ENCODE measurements at regions not wholly inside any gene's neighbourhood (a gene's known extent, or its start where the extent isn't known, plus 50 kb on each side); places are given as distances from the start of the nearest gene placed in this dataset.
A peak's percentile ranks its signal among the peaks of the same experiment; 100 is the strongest.

DNA sequence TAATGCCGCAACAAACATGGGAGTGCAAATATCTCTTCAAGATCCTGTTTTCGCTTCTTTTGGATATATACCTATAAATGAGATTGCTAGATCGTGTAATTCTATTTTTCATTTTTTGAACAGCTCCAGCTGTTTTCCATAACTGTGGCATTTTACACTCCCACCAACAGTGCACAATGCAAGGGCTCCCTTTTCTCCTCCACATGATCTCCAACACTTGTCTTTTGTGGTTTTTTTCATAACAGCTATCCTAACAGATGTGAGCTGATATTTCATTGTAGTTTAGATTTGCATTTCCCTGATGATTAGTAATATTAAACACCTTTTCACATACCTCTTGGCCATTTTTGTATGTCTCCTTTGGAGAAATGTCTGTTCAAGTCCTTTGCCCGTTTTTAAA lies 58.6 kb upstream of the TJP1 start:
- no peaks in the 10 kb centered on the region for H3K9me3 Mint-ChIP-seq (ENCODE audit: unreplicated experiment)
- H3K36me3 Mint-ChIP-seq (ENCODE audit: unreplicated experiment), result no peaks in the 10 kb centered on the region

DNA sequence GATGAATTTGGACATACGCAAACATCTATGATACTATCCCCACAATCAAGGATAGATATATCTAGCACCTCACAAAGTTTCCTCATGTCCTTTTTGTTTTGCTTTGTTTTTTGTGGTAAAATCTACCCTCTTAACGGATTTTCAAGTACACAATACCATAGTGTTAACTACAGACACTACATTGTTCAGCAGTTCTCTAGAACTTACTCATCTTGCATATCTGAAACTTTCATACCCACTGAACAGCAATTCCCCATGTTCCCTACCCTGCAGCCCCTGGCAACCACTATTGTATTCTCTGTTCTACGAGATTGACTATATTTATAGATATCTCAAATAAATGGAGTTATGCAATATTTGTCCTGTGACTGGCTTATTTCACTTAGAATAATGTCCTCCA lies 58.1 kb upstream of the TJP1 start:
- Mint-ChIP-seq H3K4me3 (ENCODE audit: unreplicated experiment) (no peak overlapping the region), H3K4me1 (ENCODE audit: unreplicated experiment) (peaks cover 15% of the 10 kb centered on the region), H3K36me3 (ENCODE audit: unreplicated experiment) (no peaks in the 10 kb centered on the region), H3K9me3 (ENCODE audit: unreplicated experiment) (no peaks in the 10 kb centered on the region), H3K27me3 (ENCODE audit: unreplicated experiment) (no peaks in the 10 kb centered on the region), H3K27ac (ENCODE audit: unreplicated experiment) (no peak overlapping the region)
- no peak for DNase-seq (ENCODE audit: extremely low spot score, unreplicated experiment)
- TF ChIP-seq, protein P1, sequence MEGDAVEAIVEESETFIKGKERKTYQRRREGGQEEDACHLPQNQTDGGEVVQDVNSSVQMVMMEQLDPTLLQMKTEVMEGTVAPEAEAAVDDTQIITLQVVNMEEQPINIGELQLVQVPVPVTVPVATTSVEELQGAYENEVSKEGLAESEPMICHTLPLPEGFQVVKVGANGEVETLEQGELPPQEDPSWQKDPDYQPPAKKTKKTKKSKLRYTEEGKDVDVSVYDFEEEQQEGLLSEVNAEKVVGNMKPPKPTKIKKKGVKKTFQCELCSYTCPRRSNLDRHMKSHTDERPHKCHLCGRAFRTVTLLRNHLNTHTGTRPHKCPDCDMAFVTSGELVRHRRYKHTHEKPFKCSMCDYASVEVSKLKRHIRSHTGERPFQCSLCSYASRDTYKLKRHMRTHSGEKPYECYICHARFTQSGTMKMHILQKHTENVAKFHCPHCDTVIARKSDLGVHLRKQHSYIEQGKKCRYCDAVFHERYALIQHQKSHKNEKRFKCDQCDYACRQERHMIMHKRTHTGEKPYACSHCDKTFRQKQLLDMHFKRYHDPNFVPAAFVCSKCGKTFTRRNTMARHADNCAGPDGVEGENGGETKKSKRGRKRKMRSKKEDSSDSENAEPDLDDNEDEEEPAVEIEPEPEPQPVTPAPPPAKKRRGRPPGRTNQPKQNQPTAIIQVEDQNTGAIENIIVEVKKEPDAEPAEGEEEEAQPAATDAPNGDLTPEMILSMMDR (IDR thresholded peaks at IDR 0.05), result no peak

More for the DNA sequence above, 58.6 kb upstream of the TJP1 start:
- no peak for DNase-seq (ENCODE audit: extremely low spot score, unreplicated experiment)
- Mint-ChIP-seq H3K4me1 (ENCODE audit: unreplicated experiment) (peaks cover 20% of the 10 kb centered on the region), H3K27ac (ENCODE audit: unreplicated experiment) (no peak overlapping the region), H3K27me3 (ENCODE audit: unreplicated experiment) (no peaks in the 10 kb centered on the region), H3K4me3 (ENCODE audit: unreplicated experiment) (no peak overlapping the region)
- TF ChIP-seq, protein P1 (IDR thresholded peaks at IDR 0.05), result no peak

DNA sequence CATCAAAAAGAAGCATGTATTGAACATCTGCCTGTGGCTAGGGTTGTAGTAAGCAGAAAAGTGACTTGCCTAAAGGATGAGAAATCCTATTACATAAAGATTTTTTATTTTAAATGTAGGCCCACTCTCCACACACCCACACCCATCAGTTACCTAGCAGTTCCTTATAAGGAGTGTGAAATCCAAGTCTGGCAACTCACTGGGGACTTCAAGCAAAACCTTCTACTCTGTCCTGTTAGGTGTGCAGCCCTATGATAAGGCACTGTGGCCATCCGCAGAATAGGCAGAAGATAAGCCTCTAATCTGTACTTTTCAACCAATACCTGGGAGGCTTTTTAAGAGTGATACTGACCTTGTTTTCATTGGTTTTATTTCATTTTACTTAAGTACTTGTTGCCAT lies 52.7 kb upstream of the TJP1 start:
- Mint-ChIP-seq H3K27me3 (ENCODE audit: unreplicated experiment) (no peaks in the 10 kb centered on the region), H3K4me1 (ENCODE audit: unreplicated experiment) (peaks cover 20% of the 10 kb centered on the region), H3K36me3 (ENCODE audit: unreplicated experiment) (no peaks in the 10 kb centered on the region), H3K27ac (ENCODE audit: unreplicated experiment) (no peak overlapping the region), H3K9me3 (ENCODE audit: unreplicated experiment) (no peaks in the 10 kb centered on the region), H3K4me3 (ENCODE audit: unreplicated experiment) (no peak overlapping the region)
- DNase-seq (ENCODE audit: extremely low spot score, unreplicated experiment), result no peak
- TF ChIP-seq, protein P1 (IDR thresholded peaks at IDR 0.05), result no peak

DNA sequence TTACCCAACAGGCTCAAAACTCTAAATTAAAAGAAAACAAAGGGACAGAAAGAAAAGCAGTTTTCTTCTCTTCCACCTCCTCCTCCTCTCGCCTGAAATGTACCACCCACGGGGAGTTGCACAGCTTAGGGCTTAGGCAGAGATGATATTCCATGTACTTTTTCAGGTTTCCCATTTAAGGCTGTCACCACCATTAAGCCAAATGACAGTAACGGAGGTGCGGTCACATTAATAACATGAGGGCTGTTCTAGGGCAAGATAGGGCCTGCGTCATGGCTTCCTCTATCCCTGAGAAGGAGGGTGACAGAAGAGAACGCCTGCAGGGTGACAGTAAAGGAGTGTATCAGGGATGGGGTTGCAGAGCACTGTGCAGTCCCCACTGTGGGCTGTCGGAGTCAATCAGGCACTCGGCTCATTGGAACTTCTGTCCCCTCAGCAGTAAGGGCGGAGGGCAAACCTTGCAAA lies 51.7 kb upstream of the TJP1 start:
- H3K9me3 Mint-ChIP-seq (ENCODE audit: unreplicated experiment), result no peaks in the 10 kb centered on the region
- H3K27ac Mint-ChIP-seq (ENCODE audit: unreplicated experiment), result peak overlapping the region; percentile 53
- no peaks in the 10 kb centered on the region for H3K36me3 Mint-ChIP-seq (ENCODE audit: unreplicated experiment)
- H3K4me3 Mint-ChIP-seq (ENCODE audit: unreplicated experiment), result no peak overlapping the region
- H3K27me3 Mint-ChIP-seq (ENCODE audit: unreplicated experiment), result no peaks in the 10 kb centered on the region
- TF ChIP-seq, protein P1 (IDR thresholded peaks at IDR 0.05), result no peak
- H3K4me1 Mint-ChIP-seq (ENCODE audit: unreplicated experiment), result peaks cover 20% of the 10 kb centered on the region
- DNase-seq (ENCODE audit: extremely low spot score, unreplicated experiment), result no peak

DNA sequence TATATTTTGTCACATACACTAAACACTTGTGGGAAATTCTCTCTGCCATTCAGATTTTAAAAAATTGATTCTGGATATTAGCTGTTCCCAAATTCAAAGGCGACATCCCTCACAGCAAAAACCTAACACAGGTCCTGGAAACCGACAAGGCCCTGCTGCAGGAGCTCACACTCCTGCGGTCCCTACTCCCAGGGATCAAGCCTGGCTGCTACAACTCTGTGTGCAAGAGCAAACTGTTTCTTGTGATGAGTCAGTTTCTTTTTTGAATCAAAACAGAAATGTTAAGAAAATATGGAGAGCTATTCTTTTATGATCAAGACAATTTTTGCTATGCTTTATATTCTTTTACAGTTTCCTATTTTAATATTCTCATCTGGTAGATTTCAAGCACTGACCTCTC lies 51.0 kb upstream of the TJP1 start:
- Mint-ChIP-seq H3K4me3 (ENCODE audit: unreplicated experiment) (no peak overlapping the region), H3K27ac (ENCODE audit: unreplicated experiment) (peak overlapping the region; percentile 53), H3K27me3 (ENCODE audit: unreplicated experiment) (no peaks in the 10 kb centered on the region), H3K36me3 (ENCODE audit: unreplicated experiment) (no peaks in the 10 kb centered on the region), H3K4me1 (ENCODE audit: unreplicated experiment) (peaks cover 20% of the 10 kb centered on the region), H3K9me3 (ENCODE audit: unreplicated experiment) (no peaks in the 10 kb centered on the region)
- TF ChIP-seq, protein P1 (IDR thresholded peaks at IDR 0.05), result no peak
- DNase-seq (ENCODE audit: extremely low spot score, unreplicated experiment), result no peak

Data from osteocyte (in vitro differentiated cells).